GM23248 (cell line): ENCODE measurements at regions not wholly inside any gene's neighbourhood (a gene's known extent, or its start where the extent isn't known, plus 50 kb on each side); places are given as distances from the start of the nearest gene placed in this dataset.

Experiments used
- DNase-seq: peaks from one replicate; pipeline ENCODE4 v3.0.0-alpha.2; 2015
- H2AFZ ChIP-seq: fragments of 200-600 bp; sonication (generic); 2 replicates; pipeline ENCODE4 v1.6.1; 2016; ENCODE audit warnings: antibody characterized with exemption
- H3F3A ChIP-seq: fragments of 200-600 bp; sonication (generic); 2 replicates; pipeline ENCODE4 v1.6.1; 2016; ENCODE audit warnings: mild to moderate bottlenecking, antibody characterized with exemption, mixed run types; ENCODE audit not compliant: insufficient read depth
- H3K27ac ChIP-seq: fragments of 200-600 bp; sonication (generic); 2 replicates; pipeline ENCODE4 v1.5.1; 2016; ENCODE audit warnings: mild to moderate bottlenecking
- H3K27me3 ChIP-seq: fragments of 200-600 bp; sonication (generic); replicated peaks from 2 replicates; pipeline ENCODE4 v1.6.1; 2016; ENCODE audit warnings: mild to moderate bottlenecking; ENCODE audit not compliant: insufficient read depth
- H3K36me3 ChIP-seq: fragments of 200-600 bp; sonication (generic); 2 replicates; pipeline ENCODE4 v1.6.1; 2016; ENCODE audit warnings: low read depth, mild to moderate bottlenecking
- H3K4me1 ChIP-seq: fragments of 200-600 bp; sonication (generic); 2 replicates; pipeline ENCODE4 v1.6.1; 2016; ENCODE audit warnings: mild to moderate bottlenecking; ENCODE audit not compliant: insufficient read depth
- H3K4me2 ChIP-seq: fragments of 200-600 bp; sonication (generic); one replicate; pipeline ENCODE4 v1.6.1; 2016; ENCODE audit warnings: mild to moderate bottlenecking; ENCODE audit not compliant: unreplicated experiment
- H3K4me3 ChIP-seq: fragments of 200-600 bp; sonication (generic); 2 replicates; pipeline ENCODE4 v1.5.1; 2016; ENCODE audit warnings: mild to moderate bottlenecking
- H3K79me2 ChIP-seq: fragments of 200-600 bp; sonication (generic); 2 replicates; pipeline ENCODE4 v1.6.1; 2016; ENCODE audit warnings: mild to moderate bottlenecking; ENCODE audit not compliant: insufficient read depth
- H3K9ac ChIP-seq: fragments of 200-600 bp; sonication (generic); 2 replicates; pipeline ENCODE4 v1.6.1; 2016; ENCODE audit warnings: mild to moderate bottlenecking
- H3K9me2 ChIP-seq: fragments of 200-600 bp; sonication (generic); 2 replicates; pipeline ENCODE4 v1.6.1; 2016; ENCODE audit warnings: mixed run types, mild to moderate bottlenecking, moderate library complexity; ENCODE audit not compliant: insufficient read depth
- H3K9me3 ChIP-seq: fragments of 200-600 bp; sonication (generic); one replicate; pipeline ENCODE4 v1.6.1; 2017; ENCODE audit warnings: low read depth
- H4K20me1 ChIP-seq: fragments of 200-600 bp; sonication (generic); 2 replicates; pipeline ENCODE4 v1.6.0; 2016; ENCODE audit not compliant: insufficient read depth
- EZH2 ChIP-seq: fragments of 200-600 bp; sonication (generic); IDR thresholded peaks from 2 replicates; pipeline ENCODE4 v1.6.1; 2018; ENCODE audit warnings: antibody characterized with exemption, mild to moderate bottlenecking; ENCODE audit not compliant: insufficient read depth, poor library complexity, severe bottlenecking
- EZH2phosphoT487 ChIP-seq: fragments of 200-600 bp; sonication (generic); IDR thresholded peaks from 2 replicates; pipeline ENCODE4 v1.6.1; 2018; ENCODE audit warnings: antibody characterized with exemption, moderate library complexity, mild to moderate bottlenecking, low read depth; ENCODE audit not compliant: insufficient read depth
- WGBS, 2 experiments: methylation state at CpG; one replicate each; pipeline ENCODE4 v1.1.6; 2015 to 2017; ENCODE audit warnings: low lambda C conversion rate in 2 of 2, low coverage in 1 of 2; ENCODE audit errors: missing lambda C conversion rate in 2 of 2; 5-methylcytosine and 5-hydroxymethylcytosine counted together
- in situ Hi-C: fragments of 300-500 bp; cut with MboI; formaldehyde crosslinking; loops from 2 replicates; pipeline ENCODE4 v1.15.0; 2020

- H4K20me1 ChIP-seq, result no peaks in the 10 kb centered on the region
- no peak overlapping the region for H3K4me3 ChIP-seq
- H3K9me3 ChIP-seq, result no peaks in the 10 kb centered on the region
- 45 to 48% methylated on average over 8 of the region's 8 CpGs for WGBS, 2 experiments
- H3K79me2 ChIP-seq, result no peaks in the 10 kb centered on the region
- H3K9ac ChIP-seq, result no peak overlapping the region
- H3K4me2 ChIP-seq, result no peak overlapping the region
- no peak overlapping the region for H2AFZ ChIP-seq
- H3K27me3 ChIP-seq, result no peaks in the 10 kb centered on the region; the same call in 1 of the 2 replicates
- H3K9me2 ChIP-seq, result no peaks in the 10 kb centered on the region
- DNase-seq, result no peak
- in situ Hi-C loops, result no loop called here
- no peak overlapping the region for H3K27ac ChIP-seq
- no peaks in the 10 kb centered on the region for H3K36me3 ChIP-seq
- no peaks in the 10 kb centered on the region for H3F3A ChIP-seq
- no peaks in the 10 kb centered on the region for H3K4me1 ChIP-seq
- TF ChIP-seq EZH2, result no peak
- TF ChIP-seq EZH2phosphoT487, result no peak
Observed at GRCh38 chr7:42617806-42618457, 293.9 kb downstream of the C7orf25 start.

GRCh38 chr7:42617071-42617765 is 294.7 kb downstream of the C7orf25 start:
- Histone ChIP-seq H3K4me3 (no peak overlapping the region), H3K9me3 (no peaks in the 10 kb centered on the region), H2AFZ (no peak overlapping the region), H3K4me1 (no peaks in the 10 kb centered on the region), H3K79me2 (no peaks in the 10 kb centered on the region), H3K27me3 (no peaks in the 10 kb centered on the region; the same call in 1 of the 2 replicates), H3K27ac (no peak overlapping the region), H3F3A (no peaks in the 10 kb centered on the region), H3K9ac (no peak overlapping the region), H3K4me2 (no peak overlapping the region), H3K36me3 (no peaks in the 10 kb centered on the region), H4K20me1 (no peaks in the 10 kb centered on the region), H3K9me2 (no peaks in the 10 kb centered on the region)
- no peak for DNase-seq
- 54 to 55% methylated on average over 6 of the region's 6 CpGs for WGBS, 2 experiments
- in situ Hi-C loops, result no loop called here
- TF ChIP-seq EZH2, result no peak
- TF ChIP-seq EZH2phosphoT487, result no peak

GRCh38 chr7:42614636-42615035 is 297.2 kb downstream of the C7orf25 start:
- Histone ChIP-seq H3K9me2 (no peaks in the 10 kb centered on the region), H3K27ac (no peak overlapping the region), H3K27me3 (no peaks in the 10 kb centered on the region; the same call in 1 of the 2 replicates), H3F3A (no peaks in the 10 kb centered on the region), H3K36me3 (no peaks in the 10 kb centered on the region), H3K9me3 (no peaks in the 10 kb centered on the region), H3K4me3 (no peak overlapping the region), H3K4me1 (no peaks in the 10 kb centered on the region), H4K20me1 (no peaks in the 10 kb centered on the region), H3K79me2 (no peaks in the 10 kb centered on the region), H2AFZ (no peak overlapping the region), H3K4me2 (no peak overlapping the region), H3K9ac (no peak overlapping the region)
- no peak for TF ChIP-seq EZH2phosphoT487
- no peak for TF ChIP-seq EZH2
- in situ Hi-C loops, result no loop called here
- no peak for DNase-seq
- 71 to 73% methylated on average over 4 of the region's 4 CpGs for WGBS, 2 experiments

GRCh38 chr7:42611961-42612360 is 299.9 kb downstream of the C7orf25 start:
- WGBS, 2 experiments, result 0 to 6% methylated on average over 1 of the region's 1 CpG
- Histone ChIP-seq H3K9me2 (no peaks in the 10 kb centered on the region), H3K9ac (no peak overlapping the region), H3K79me2 (no peaks in the 10 kb centered on the region), H3K4me2 (no peak overlapping the region), H3K4me3 (no peak overlapping the region), H3F3A (no peaks in the 10 kb centered on the region), H3K27me3 (peaks cover 7% of the 10 kb centered on the region; the same call in 1 of the 2 replicates), H3K27ac (no peak overlapping the region), H2AFZ (no peak overlapping the region), H3K4me1 (no peaks in the 10 kb centered on the region), H3K36me3 (no peaks in the 10 kb centered on the region), H3K9me3 (no peaks in the 10 kb centered on the region), H4K20me1 (no peaks in the 10 kb centered on the region)
- TF ChIP-seq EZH2phosphoT487 (no peak), EZH2 (no peak)
- in situ Hi-C loops, result no loop called here
- DNase-seq, result peak; percentile 7
